Breast epithelium (tissue), 3 donors: ENCODE measurements at regions not wholly inside any gene's neighbourhood (a gene's known extent, or its start where the extent isn't known, plus 50 kb on each side); places are given as distances from the start of the nearest gene placed in this dataset.

Source experiments
- CTCF ChIP-seq, 3 donors: fragments of 450-650 bp; IDR thresholded peaks; one replicate each; pipeline ENCODE4 v1.5.1; 2016 to 2017; ENCODE audit warnings: antibody characterized with exemption in 3 of 3, mild to moderate bottlenecking in 3 of 3, moderate library complexity in 3 of 3
- POLR2A ChIP-seq: fragments of 450-650 bp; IDR thresholded peaks from one replicate; pipeline ENCODE4 v1.6.1; 2016; ENCODE audit warnings: antibody characterized with exemption, mild to moderate bottlenecking, moderate library complexity
- POLR2AphosphoS5 ChIP-seq, 3 donors: sonication (generic); formaldehyde crosslinking; IDR thresholded peaks; one replicate each; pipeline ENCODE4 v1.6.1; 2017; ENCODE audit warnings: antibody characterized with exemption in 3 of 3

- TF ChIP-seq CTCF (IDR thresholded peaks at IDR 0.05) (no peak), POLR2A (no peak), POLR2AphosphoS5 (IDR thresholded peaks at IDR 0.05) (no peak)
Observed at GRCh38 chr9:11135851-11136250, 523.0 kb upstream of the PTPRD start.
